ENCODE measurements at regions not wholly inside any gene's neighbourhood (a gene's known extent, or its start where the extent isn't known, plus 50 kb on each side); places are given as distances from the start of the nearest gene placed in this dataset.

DNA sequence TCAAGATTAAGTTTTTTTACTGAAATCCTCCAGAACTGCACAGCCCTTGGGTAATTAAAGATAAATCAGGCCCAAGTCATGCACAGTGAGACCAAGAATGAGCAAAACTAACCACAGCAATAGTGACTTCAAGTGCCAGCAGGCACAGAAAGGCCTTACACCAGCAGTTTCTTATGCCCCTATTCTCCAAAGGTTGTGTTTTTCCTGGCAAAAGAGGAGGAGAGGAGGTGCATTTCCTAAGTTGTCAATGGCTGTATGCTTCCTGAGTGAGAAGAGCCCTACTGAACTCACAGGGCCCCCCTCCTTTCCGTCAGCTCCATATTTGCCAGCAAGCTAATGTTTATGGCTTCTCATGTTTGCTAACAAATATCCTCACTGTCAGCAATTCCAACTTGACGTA is 418.7 kb upstream of the INTU start:
- TF ChIP-seq, protein P1, sequence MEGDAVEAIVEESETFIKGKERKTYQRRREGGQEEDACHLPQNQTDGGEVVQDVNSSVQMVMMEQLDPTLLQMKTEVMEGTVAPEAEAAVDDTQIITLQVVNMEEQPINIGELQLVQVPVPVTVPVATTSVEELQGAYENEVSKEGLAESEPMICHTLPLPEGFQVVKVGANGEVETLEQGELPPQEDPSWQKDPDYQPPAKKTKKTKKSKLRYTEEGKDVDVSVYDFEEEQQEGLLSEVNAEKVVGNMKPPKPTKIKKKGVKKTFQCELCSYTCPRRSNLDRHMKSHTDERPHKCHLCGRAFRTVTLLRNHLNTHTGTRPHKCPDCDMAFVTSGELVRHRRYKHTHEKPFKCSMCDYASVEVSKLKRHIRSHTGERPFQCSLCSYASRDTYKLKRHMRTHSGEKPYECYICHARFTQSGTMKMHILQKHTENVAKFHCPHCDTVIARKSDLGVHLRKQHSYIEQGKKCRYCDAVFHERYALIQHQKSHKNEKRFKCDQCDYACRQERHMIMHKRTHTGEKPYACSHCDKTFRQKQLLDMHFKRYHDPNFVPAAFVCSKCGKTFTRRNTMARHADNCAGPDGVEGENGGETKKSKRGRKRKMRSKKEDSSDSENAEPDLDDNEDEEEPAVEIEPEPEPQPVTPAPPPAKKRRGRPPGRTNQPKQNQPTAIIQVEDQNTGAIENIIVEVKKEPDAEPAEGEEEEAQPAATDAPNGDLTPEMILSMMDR (IDR thresholded peaks at IDR 0.05; ENCODE audit: borderline replicate concordance, insufficient read depth, low read depth, low read length): no peak
- no peak overlapping the region for H3K4me3 ChIP-seq (ENCODE audit: low read depth, low read length)

DNA sequence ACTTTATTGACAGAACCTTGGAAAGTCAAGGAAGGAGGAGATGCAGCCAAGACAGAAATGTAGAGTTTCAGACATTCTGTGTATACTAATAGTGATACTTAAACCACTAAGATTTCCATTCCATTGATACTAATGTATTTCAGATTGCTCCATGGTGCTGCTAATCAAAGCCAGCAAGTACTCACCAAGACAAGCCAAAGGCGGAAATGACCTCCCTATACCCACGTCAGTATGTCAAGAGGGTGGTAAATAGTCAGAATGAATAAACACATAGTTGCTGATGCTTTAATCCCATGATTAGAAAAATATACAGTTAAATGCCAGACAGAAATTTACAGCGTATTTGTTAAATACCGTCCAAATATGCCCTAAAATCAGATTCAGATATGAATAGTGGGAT is 417.8 kb upstream of the INTU start:
- H3K4me3 ChIP-seq (ENCODE audit: low read depth, low read length): no peak overlapping the region
- TF ChIP-seq, protein P1 (IDR thresholded peaks at IDR 0.05; ENCODE audit: borderline replicate concordance, insufficient read depth, low read depth, low read length): no peak

DNA sequence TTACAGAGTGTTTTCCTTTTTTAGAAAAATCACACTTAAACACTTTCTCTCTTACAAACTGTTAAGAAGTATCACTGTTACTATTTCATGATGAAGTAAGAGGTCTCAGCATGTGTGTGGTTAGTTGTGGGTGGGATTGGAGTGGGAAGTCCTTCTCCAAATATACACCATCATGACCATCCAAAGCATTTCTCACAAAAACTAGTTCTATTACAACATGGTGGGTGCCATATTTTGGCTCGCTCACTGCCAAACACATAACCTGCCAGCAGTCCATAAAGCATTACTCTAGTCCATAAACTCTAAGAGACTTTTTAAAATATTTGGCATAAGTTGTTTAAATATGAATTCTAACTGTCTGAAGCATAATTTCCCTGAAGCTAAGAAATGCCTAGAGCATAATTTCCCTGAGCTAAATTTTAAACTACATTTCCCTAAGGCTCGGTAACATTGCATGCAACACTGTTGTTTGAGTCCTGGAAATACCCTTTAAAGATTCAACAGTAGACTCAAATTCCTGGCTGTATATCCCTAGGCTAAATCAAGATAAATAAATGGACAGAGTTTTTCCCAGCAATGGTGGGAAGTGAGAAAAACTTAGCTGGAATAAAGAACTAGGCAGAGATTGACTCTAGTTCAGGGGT is 415.0 kb upstream of the INTU start:
- H3K4me3 ChIP-seq (ENCODE audit: low read depth, low read length): no peak overlapping the region
- TF ChIP-seq, protein P1 (IDR thresholded peaks at IDR 0.05; ENCODE audit: borderline replicate concordance, insufficient read depth, low read depth, low read length): no peak

DNA sequence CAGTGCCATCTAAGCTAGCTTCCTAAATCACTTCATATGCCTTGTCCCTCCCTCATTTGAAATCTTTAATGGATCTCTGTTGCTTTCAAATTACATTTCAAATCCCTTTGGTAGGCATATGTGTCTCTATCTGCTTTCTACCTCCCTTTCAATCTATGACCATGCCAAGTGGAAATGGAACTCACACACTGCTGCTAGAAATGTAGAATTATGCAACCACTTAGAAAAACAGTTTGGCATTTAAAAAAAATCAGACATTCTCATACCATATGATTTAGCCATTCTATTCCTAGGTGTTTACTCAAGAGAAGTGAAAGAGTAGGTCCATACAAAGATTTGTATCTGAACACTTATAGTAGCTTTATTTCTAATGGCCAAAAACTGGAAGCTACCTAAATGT is 413.5 kb upstream of the INTU start:
- TF ChIP-seq, protein P1 (IDR thresholded peaks at IDR 0.05; ENCODE audit: borderline replicate concordance, insufficient read depth, low read depth, low read length): no peak
- no peak overlapping the region for H3K4me3 ChIP-seq (ENCODE audit: low read depth, low read length)

DNA sequence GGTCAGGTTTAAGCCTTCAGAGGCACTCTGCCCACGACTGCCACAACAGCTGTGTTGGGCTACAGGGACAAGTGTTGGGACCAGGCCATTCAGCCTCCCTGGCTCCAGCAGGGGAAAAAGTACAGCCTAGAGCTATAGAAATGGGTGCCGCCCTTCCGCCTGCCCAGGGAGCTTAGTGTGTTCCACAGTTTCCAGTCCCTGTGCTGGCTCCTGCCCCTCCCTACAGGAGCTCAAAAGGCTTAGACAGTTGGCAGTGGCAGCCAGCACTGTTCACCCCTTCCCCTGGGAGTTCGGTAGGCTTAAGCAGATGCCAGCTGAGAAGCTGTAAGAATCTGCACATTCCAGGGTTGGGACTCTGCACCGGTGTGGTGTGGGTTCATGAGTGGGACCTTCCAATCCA is 408.2 kb upstream of the INTU start:
- TF ChIP-seq, protein P1 (IDR thresholded peaks at IDR 0.05; ENCODE audit: borderline replicate concordance, insufficient read depth, low read depth, low read length): no peak
- H3K4me3 ChIP-seq (ENCODE audit: low read depth, low read length): no peak overlapping the region

DNA sequence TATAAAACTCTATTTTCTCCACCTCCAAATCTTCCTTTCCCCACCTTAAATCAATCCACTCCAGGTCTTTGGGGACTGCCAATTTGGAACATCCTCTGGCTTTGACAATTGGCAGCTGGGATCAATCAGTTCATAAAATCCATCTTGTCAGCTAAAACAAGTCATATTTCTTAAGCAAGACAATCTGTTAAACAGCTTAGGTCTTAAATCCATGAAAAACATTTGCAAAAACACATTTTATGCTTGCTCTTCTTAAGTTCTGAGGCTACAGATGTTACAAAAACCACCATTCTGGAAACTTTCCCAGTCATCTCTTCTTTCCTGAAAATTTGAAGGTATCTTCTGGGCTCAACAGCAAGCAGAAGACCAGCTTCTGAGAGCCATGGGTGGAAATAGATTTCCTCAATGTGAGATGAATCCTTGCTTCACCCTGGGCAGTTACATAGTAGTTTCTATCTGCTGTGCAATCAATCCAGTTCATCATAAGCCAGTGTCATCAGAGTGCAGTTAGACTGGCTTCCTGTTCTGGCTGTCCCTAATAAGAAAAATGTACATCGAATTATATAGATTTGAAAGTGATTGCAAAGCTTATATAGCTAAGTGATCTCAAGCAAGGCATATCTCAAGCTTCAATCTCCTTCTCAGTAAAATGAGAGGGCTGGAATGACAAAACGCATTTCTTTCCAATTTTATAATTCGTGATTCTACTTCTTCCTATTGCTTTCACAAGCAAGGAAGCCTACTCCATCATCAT is 402.7 kb upstream of the INTU start:
- TF ChIP-seq, protein P1 (IDR thresholded peaks at IDR 0.05; ENCODE audit: borderline replicate concordance, insufficient read depth, low read depth, low read length): no peak
- H3K4me3 ChIP-seq (ENCODE audit: low read depth, low read length): no peak overlapping the region

DNA sequence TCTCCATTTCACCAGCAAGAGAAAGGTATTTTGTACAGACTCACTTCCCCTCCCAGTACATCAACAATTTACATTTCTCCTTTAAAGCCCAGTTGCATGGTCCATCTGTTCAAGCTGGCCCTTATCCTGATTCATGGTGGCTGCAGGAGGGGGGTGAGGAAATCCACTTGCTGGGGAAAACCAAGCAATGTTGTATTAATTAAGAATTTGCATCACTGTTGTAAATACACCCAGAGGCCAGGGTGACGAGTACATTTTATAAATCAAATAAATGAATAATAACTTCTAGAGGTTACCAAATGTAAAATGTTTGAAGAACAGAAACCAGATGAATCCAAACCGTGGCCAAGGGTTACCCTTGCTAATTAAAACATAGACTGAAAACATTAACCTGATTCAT is 395.9 kb upstream of the INTU start:
- TF ChIP-seq, protein P1 (IDR thresholded peaks at IDR 0.05; ENCODE audit: borderline replicate concordance, insufficient read depth, low read depth, low read length): no peak
- no peak overlapping the region for H3K4me3 ChIP-seq (ENCODE audit: low read depth, low read length)

All from GM12875 (cell line).